HG02885 (cell line): ENCODE measurements at regions not wholly inside any gene's neighbourhood (a gene's known extent, or its start where the extent isn't known, plus 50 kb on each side); places are given as distances from the start of the nearest gene placed in this dataset.

Experiments used
- ATAC-seq: cut with Tn5 transposase; IDR thresholded peaks from one replicate; pipeline ENCODE4 v1.9.1; 2021; ENCODE audit warnings: mild to moderate bottlenecking; ENCODE audit not compliant: unreplicated experiment, poor library complexity

DNA sequence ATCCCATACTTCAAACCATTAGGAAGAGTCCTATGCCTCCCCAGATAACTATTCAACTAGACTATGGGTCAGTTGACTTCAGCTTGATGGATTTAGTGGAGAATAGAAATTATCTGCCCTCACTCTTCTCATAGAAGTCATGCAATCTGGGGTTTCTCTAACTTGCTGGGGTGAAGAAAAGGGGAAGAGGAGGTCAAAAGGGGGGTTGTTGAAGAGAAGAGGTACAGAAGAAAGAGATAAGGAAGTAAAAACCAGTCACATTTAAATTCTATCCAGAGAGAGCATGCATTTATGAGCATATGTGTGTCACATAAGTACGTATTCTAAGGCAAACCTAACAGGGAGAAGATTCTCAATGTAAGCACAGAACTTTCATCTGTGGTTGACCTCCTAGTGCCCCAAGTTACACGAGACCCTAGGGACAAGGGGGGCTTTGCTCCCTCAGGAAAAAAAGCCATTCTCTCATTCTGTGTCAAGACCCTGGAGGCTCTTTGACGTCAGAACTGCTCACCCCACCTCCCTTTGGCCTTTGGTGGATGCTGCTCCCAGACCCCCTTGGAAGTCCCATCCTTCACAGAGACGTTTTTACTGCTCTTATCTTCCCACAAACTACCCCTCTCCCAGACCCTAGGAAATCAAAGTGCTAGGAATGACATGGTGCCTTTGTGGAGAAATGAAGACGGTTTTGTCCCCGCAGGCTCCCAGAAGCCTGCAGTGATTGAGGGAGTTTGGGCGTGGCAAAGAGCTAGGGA is 236.8 kb upstream of the TNP1 start:
- no peak for ATAC-seq

DNA sequence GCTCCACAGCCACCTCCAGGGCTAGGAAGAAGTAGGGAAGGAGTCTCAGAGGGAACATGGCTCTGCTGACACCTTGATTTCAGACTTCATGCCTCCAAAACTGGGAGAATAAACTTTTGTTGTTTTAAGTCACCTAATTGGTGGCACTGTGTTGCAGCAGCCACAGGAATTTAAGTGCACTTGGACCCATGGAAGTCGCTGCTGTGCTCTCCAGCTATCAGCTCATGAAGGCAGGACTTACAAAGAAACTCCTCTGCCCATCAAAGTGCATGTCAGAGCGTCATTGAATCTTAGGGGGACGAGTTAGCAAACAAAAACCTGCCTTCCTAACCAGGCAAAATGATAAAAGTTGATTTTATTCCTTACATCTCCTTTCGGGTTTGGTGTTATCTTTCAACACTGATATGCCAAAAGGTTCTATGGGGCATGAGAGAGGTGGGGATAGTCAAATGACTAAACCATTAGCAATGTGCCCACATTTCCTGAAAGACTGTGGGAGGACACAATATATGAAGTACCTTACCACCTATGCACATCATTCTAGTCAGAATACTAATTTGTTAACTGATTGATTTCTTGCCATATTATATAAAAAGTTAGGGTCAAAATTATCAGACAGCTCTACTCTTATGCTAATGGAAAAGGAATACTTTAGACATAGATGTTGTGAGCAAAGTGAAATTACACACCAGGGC is 235.8 kb upstream of the TNP1 start:
- ATAC-seq = no peak

GRCh38 chr2:217092710-217093379 is 233.0 kb upstream of the TNP1 start:
- ATAC-seq = no peak

GRCh38 chr2:217091531-217091930 is 231.7 kb upstream of the TNP1 start:
- no peak for ATAC-seq

GRCh38 chr2:217090884-217091283 is 231.0 kb upstream of the TNP1 start:
- no peak for ATAC-seq

- peak; percentile 78 for ATAC-seq
These were observed 230.2 kb upstream of the TNP1 start for GRCh38 chr2:217090024-217090473.

DNA sequence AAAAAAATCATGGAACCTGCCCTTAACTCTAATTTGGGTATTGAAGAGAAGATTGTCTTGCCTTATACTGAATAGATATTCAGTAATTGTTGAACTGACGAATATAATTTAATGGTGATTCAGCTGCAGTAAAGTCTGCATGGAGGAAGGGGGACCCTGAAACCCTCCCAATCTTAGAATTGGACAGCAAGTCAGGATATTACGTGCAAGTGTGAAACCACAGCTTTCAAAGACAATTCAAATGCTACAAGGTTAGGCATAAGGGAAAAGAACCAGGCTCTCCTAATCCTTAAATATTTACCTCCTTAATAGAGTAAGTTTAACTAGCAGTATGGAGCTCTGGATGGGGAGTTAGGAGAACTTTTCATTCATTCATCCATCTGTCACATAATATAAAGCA is 226.9 kb upstream of the TNP1 start:
- no peak for ATAC-seq

GRCh38 chr2:217086038-217086522 is 226.2 kb upstream of the TNP1 start:
- peak; percentile 48 for ATAC-seq

DNA sequence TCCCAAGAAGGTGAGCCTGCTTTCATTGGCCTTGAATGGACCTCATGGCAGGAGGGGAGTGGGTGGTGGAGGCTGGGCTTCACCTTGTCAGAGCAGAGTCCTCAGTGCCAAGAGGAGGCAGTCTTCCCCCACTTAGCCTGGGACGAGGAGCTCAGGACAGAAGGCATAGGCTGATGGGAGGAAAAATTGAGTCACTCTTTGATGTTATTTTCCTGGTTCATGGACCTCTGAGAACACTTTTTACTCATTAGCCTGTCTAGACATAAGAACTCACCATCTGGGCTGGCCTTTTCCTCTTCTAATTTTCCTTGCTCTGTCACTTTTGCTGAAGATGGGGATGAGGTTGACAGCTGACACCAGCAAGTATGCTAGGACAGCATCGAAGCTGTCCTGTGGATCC is 225.7 kb upstream of the TNP1 start:
- ATAC-seq = no peak

DNA sequence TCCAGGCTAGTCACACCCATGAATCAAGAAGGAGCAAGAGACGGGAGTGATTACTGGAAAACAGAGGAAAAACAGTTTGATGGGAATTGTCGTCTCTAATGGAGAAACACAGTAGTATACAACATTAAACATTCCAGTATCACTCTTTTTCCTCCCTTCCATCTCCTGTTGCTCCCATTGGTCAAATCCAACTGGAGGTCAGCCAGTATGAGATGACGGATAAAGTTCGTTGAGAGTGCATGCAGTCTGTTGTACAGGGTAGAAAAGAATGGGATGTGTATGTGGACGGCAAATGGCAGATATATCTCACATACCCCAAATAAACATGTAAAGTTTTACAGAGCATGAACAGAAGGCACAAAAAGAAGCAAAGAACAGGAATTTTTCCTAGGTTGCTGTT is 221.9 kb upstream of the TNP1 start:
- ATAC-seq = no peak

DNA sequence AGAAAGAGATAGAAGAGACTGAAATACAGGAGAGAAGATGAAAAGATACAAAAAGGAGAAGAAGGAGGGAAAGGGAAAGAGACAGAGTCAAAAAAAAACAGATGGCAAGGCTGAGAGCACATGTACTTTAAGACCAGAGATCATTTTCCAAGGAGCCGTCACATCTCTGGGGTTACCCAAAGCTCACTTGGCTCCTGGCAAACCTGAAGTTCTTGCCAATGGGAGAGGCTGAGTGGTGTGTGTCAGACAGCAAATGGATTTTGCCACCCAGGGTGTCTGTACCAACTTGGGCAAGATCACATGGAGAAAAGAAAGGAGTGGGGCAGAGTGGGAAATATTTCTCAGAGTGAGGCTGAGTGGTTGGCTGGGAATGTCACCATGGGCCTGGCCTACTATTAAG is 219.3 kb upstream of the TNP1 start:
- ATAC-seq = no peak

GRCh38 chr2:217077831-217078407 is 218.1 kb upstream of the TNP1 start:
- ATAC-seq = no peak

DNA sequence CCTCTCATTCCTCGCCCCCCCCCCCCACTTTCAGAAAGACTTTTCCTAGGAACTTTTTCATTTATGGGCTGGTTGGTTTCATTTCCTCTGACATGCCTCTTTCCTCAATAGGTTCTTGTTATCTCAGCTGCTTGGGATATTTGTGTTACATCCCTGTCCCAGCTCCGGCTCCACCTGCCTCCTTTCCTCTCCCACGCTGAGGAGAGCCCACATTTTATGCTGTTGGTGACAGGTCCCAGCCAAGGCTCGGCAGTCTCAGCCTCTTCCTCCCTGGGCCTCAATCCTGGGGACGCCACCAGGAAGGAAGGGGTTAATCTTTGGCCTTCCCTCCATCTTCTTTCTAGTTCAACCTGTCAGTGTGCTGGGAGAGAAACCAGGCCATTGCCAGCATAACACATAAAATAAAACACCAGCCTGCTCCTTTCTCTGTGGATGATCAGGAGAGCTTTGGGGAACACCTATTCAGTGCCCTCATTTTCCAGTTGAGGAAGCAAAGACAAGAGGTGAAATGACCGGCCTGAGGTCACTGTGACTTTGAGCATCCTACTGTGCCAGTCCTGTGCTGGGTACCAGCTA is 216.9 kb upstream of the TNP1 start:
- no peak for ATAC-seq

GRCh38 chr2:217076058-217076435 is 216.2 kb upstream of the TNP1 start:
- no peak for ATAC-seq

DNA sequence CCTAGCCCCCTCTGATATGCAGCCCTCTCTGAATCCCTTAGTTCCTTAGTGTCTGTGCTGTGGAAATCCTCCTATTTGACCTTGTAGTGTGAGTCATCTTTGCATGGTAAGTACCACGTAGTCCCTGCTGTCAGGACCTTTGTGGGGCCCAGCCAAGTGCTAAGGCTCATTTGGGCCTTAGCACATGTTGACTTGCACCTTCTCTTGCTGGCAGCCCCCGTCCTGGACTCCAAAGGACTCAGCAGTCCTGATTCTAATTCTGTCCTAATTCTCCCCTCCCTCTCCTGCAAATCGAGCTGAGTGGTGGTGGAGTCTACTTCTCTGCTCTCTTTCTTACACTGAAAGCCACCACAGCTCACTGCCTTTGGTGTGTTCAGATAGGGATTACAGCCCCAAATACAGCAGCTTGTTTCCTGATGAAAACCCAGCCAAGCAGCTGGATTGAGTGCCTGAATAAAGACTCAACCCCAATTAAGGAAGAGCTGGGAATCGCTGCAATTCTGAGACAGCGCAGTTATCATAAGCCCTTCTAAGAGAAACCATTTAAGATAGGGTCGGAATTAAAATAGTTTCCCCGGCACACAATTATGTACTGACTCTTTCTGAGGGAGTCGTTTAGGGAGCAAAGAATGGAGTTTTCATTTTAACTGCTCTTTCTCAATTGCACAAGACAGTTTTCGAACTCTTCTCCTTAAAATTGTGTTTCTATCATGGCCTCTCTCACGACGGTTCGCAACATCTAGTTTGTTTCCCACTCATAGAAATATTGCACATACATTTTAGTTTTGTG is 215.6 kb upstream of the TNP1 start:
- ATAC-seq = no peak

- ATAC-seq = no peak
These were observed 214.9 kb upstream of the TNP1 start for GRCh38 chr2:217074576-217075255.

GRCh38 chr2:217071416-217071815 is 211.6 kb upstream of the TNP1 start:
- no peak for ATAC-seq

DNA sequence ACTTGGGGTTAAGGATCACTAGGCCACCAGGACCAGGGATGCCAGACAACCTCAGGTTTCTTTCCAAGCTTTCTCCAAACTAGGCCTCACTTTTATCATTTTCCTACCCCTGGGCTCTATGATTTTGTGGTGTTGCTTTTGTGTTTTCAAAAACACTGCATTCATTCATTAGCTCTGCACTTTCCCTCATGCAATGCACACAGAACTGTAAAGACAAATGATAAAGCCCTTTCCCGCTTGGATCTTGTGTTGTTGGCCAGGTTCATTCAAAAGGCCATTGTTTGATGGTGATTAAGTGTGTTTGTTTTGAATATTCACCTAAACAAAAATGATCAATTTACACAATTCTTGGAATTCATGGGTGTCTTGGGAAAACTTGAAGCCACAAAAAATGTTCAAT is 210.7 kb upstream of the TNP1 start:
- no peak for ATAC-seq

DNA sequence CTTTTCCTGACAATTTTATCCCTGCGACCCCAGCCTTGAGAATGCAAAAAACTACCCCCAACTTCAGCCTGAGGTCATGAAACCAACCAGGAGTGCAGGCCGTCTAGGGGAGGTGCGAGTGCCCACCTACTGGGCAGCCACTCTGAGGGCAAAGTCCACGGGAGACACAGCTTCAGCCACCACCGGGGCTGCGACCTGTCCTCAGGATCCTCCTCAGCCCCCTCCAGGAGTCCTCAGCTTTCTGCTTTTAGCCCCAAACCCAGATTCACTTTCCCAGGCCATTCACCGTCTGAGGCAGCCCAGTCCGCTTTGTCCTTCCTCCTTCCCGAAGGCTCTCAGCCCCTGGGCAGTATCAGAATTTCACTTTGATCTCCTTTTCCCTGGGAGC is 210.2 kb upstream of the TNP1 start:
- no peak for ATAC-seq
